HepG2 (cell line): ENCODE measurements at regions not wholly inside any gene's neighbourhood (a gene's known extent, or its start where the extent isn't known, plus 50 kb on each side); places are given as distances from the start of the nearest gene placed in this dataset.
"Not testable (repeated sequence)": the region's sequence is repeated elsewhere in the genome, so short reads cannot be mapped to it uniquely, and the experiment has no call there.

Source experiments
- HNF4A ChIP-seq: sonication (generic); formaldehyde crosslinking; IDR thresholded peaks from 2 replicates; pipeline ENCODE4 v1.4.0; 2020; ENCODE audit warnings: missing genetic modification reagents
- HNF4G ChIP-seq, 2 experiments: sonication (generic) in 1 of 2; formaldehyde crosslinking in 1 of 2; IDR thresholded peaks; 2 replicates each; pipeline versions ENCODE4 v1.4.0 to v1.6.1; 2011 to 2020; ENCODE audit warnings: borderline replicate concordance in 2 of 2, low read depth in 2 of 2, mild to moderate bottlenecking in 2 of 2, low read length in 1 of 2, missing genetic modification reagents in 1 of 2, moderate library complexity in 1 of 2
- POLR2A ChIP-seq, 2 experiments: IDR thresholded peaks; 2 replicates each; pipeline ENCODE4 v1.6.1; 2011; ENCODE audit warnings: low read depth in 2 of 2, low read length in 2 of 2, mild to moderate bottlenecking in 1 of 2, moderate library complexity in 1 of 2; ENCODE audit not compliant: insufficient read depth in 1 of 2
- POLR2AphosphoS2 ChIP-seq: IDR thresholded peaks from 2 replicates; pipeline ENCODE4 v1.6.1; 2011; ENCODE audit warnings: low read depth, low read length, improper control_type of control experiment
- RFX5 ChIP-seq: IDR thresholded peaks from 2 replicates; pipeline ENCODE4 v1.6.1; 2011; ENCODE audit warnings: low read depth, low read length, improper control_type of control experiment
- THYN1 ChIP-seq: sonication (generic); formaldehyde crosslinking; IDR thresholded peaks from 2 replicates; pipeline ENCODE4 v1.8.1; 2023; ENCODE audit warnings: low read depth, mild to moderate bottlenecking, moderate library complexity, missing genetic modification reagents, borderline replicate concordance
- ZNF383 ChIP-seq: sonication (generic); formaldehyde crosslinking; IDR thresholded peaks from 2 replicates; pipeline ENCODE4 v1.4.0; 2020; ENCODE audit warnings: missing genetic modification reagents, mild to moderate bottlenecking, borderline replicate concordance
- ZNF691 ChIP-seq: sonication (generic); formaldehyde crosslinking; IDR thresholded peaks from 2 replicates; pipeline ENCODE4 v1.4.0; 2020; ENCODE audit warnings: missing genetic modification reagents, low read depth, mild to moderate bottlenecking, borderline replicate concordance
- TF ChIP-seq, protein P1 (sequence below): sonication (generic); formaldehyde crosslinking; IDR thresholded peaks from 2 replicates; pipeline ENCODE4 v1.5.0; 2020; ENCODE audit warnings: mild to moderate bottlenecking, missing genetic modification reagents
- TF ChIP-seq, protein P2 (sequence below): sonication (generic); formaldehyde crosslinking; IDR thresholded peaks from 2 replicates; pipeline ENCODE4 v1.5.0; 2020; ENCODE audit warnings: mild to moderate bottlenecking, missing genetic modification reagents, moderate library complexity
- TF ChIP-seq, protein P3 (sequence below): IDR thresholded peaks from 2 replicates; pipeline ENCODE4 v1.6.1; 2012; ENCODE audit warnings: inconsistent platforms

GRCh38 chrX:63169416-63169815 lies 181.7 kb downstream of the SPIN4 start:
- not testable (repeated sequence) for TF ChIP-seq POLR2A (IDR thresholded peaks at IDR 0.05; ENCODE audit: insufficient read depth in 1 of 2, low read depth in 2 of 2, low read length in 2 of 2); POLR2AphosphoS2; RFX5; THYN1; HNF4G (IDR thresholded peaks at IDR 0.05; ENCODE audit: borderline replicate concordance, low read depth, low read length); HNF4G (CRISPR knock-in tag; IDR thresholded peaks at IDR 0.05; ENCODE audit: borderline replicate concordance, low read depth); ZNF691 (CRISPR knock-in tag); HNF4A (CRISPR knock-in tag); ZNF383 (CRISPR knock-in tag)
- TF ChIP-seq, protein P1, sequence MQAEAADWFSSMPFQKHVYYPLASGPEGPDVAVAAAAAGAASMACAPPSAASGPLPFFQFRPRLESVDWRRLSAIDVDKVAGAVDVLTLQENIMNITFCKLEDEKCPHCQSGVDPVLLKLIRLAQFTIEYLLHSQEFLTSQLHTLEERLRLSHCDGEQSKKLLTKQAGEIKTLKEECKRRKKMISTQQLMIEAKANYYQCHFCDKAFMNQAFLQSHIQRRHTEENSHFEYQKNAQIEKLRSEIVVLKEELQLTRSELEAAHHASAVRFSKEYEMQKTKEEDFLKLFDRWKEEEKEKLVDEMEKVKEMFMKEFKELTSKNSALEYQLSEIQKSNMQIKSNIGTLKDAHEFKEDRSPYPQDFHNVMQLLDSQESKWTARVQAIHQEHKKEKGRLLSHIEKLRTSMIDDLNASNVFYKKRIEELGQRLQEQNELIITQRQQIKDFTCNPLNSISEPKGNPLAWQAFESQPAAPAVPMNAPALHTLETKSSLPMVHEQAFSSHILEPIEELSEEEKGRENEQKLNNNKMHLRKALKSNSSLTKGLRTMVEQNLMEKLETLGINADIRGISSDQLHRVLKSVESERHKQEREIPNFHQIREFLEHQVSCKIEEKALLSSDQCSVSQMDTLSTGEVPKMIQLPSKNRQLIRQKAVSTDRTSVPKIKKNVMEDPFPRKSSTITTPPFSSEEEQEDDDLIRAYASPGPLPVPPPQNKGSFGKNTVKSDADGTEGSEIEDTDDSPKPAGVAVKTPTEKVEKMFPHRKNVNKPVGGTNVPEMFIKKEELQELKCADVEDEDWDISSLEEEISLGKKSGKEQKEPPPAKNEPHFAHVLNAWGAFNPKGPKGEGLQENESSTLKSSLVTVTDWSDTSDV, result not testable (repeated sequence)
- TF ChIP-seq, protein P2, sequence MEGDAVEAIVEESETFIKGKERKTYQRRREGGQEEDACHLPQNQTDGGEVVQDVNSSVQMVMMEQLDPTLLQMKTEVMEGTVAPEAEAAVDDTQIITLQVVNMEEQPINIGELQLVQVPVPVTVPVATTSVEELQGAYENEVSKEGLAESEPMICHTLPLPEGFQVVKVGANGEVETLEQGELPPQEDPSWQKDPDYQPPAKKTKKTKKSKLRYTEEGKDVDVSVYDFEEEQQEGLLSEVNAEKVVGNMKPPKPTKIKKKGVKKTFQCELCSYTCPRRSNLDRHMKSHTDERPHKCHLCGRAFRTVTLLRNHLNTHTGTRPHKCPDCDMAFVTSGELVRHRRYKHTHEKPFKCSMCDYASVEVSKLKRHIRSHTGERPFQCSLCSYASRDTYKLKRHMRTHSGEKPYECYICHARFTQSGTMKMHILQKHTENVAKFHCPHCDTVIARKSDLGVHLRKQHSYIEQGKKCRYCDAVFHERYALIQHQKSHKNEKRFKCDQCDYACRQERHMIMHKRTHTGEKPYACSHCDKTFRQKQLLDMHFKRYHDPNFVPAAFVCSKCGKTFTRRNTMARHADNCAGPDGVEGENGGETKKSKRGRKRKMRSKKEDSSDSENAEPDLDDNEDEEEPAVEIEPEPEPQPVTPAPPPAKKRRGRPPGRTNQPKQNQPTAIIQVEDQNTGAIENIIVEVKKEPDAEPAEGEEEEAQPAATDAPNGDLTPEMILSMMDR (CRISPR knock-in tag), result not testable (repeated sequence)
- TF ChIP-seq, protein P3, sequence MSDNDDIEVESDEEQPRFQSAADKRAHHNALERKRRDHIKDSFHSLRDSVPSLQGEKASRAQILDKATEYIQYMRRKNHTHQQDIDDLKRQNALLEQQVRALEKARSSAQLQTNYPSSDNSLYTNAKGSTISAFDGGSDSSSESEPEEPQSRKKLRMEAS, result not testable (repeated sequence)
